HepG2 (cell line): ENCODE measurements at regions not wholly inside any gene's neighbourhood (a gene's known extent, or its start where the extent isn't known, plus 50 kb on each side); places are given as distances from the start of the nearest gene placed in this dataset.

Experiments used
- ATAC-seq: fragments of 200-7000 bp; cut with Tn5 transposase; 3 replicates; pipeline ENCODE4 v1.9.1; 2020; ENCODE audit warnings: mild to moderate bottlenecking, moderate library complexity
- BruUV-seq: library from RNA; stranded (reverse); fragments of 400-500 nt; replicated peaks from 2 replicates; lab custom pipeline; 2021; lab: Mats Ljungman, UMichigan
- CTCF ChIA-PET: fragments of 300-600 bp; formaldehyde crosslinking; extraction: SDS; loops from one replicate; lab custom pipeline; 2021; ENCODE audit warnings: low total read pairs, inconsistent platforms, low intra/inter-chr PET ratio; lab: Yijun Ruan, JAX
- POLR2A ChIA-PET: fragments of 350-600 bp; sonication (Branson Sonifier 250); formaldehyde crosslinking; loops from one replicate; lab custom pipeline; 2020; ENCODE audit warnings: antibody characterized with exemption, inconsistent platforms; lab: Yijun Ruan, JAX
- DNase-seq: peaks from one replicate; pipeline ENCODE4 v3.0.0-alpha.2; 2015; ENCODE audit warnings: low spot score
- FAIRE-seq: peaks from 3 replicates; lab custom pipeline; 2011; peaks lifted over from hg19 to GRCh38; lab: Jason Lieb, UNC
- H2AFZ ChIP-seq: one replicate; pipeline ENCODE4 v1.6.1; 2011; ENCODE audit warnings: low read length, inconsistent platforms
- H3K27ac ChIP-seq: fragments of 300-600 bp; 3 replicates; pipeline ENCODE4 v1.8.0; 2011; ENCODE audit warnings: mixed run types, mild to moderate bottlenecking, mixed read lengths, low read length, inconsistent platforms; ENCODE audit not compliant: insufficient read depth; ENCODE audit errors: extremely low read length
- H3K27me3 ChIP-seq, 2 experiments: fragments of 200-600 bp in 1 of 2; 2 replicates in 1 of 2; 3 replicates in 1 of 2; pipeline versions ENCODE4 v1.6.0 to v1.8.0; 2011; ENCODE audit warnings: low read length in 2 of 2, mild to moderate bottlenecking in 2 of 2, moderate library complexity in 2 of 2, inconsistent platforms in 1 of 2; ENCODE audit not compliant: insufficient read depth in 2 of 2, control insufficient read depth in 1 of 2
- H3K36me3 ChIP-seq, 2 experiments: fragments of 200-600 bp in 1 of 2; replicated peaks in 1 of 2; 2 replicates in 1 of 2; 3 replicates in 1 of 2; pipeline versions ENCODE4 v1.5.1 to v1.8.0; 2011; ENCODE audit warnings: low read length in 2 of 2, inconsistent platforms in 1 of 2; ENCODE audit not compliant: insufficient read depth in 2 of 2, control insufficient read depth in 1 of 2
- H3K4me1 ChIP-seq: 2 replicates; pipeline ENCODE4 v1.5.1; 2012; ENCODE audit warnings: low read length, inconsistent platforms; ENCODE audit not compliant: insufficient read depth
- H3K4me2 ChIP-seq: 2 replicates; pipeline ENCODE4 v1.6.0; 2011; ENCODE audit warnings: low read depth, low read length, inconsistent platforms
- H3K4me3 ChIP-seq, 3 experiments: fragments of 200-600 bp in 1 of 3; sonication (generic), shearing (Covaris generic) in 1 of 3; replicated peaks in 1 of 3; 2 replicates each; pipeline ENCODE4 v1.5.1; 2011 to 2016; ENCODE audit warnings: low read length in 3 of 3, inconsistent platforms in 2 of 3, low read depth in 2 of 3, mild to moderate bottlenecking in 2 of 3, control low read depth in 1 of 3, mixed read lengths in 1 of 3; ENCODE audit not compliant: insufficient read depth in 1 of 3
- H3K79me2 ChIP-seq: one replicate; pipeline ENCODE4 v1.6.1; 2011; ENCODE audit warnings: low read length, inconsistent platforms; ENCODE audit not compliant: insufficient read depth
- H3K9ac ChIP-seq: 2 replicates; pipeline ENCODE4 v1.6.0; 2011; ENCODE audit warnings: mild to moderate bottlenecking, low read depth, low read length, inconsistent platforms; ENCODE audit not compliant: insufficient read depth
- H3K9me3 ChIP-seq: 2 replicates; pipeline ENCODE4 v1.5.1; 2012; ENCODE audit warnings: mild to moderate bottlenecking, low read length
- H4K20me1 ChIP-seq: 2 replicates; pipeline ENCODE4 v1.6.0; 2011; ENCODE audit warnings: inconsistent platforms, mild to moderate bottlenecking, low read length, moderate library complexity; ENCODE audit not compliant: insufficient read depth
- JDP2 ChIP-seq: sonication (generic); formaldehyde crosslinking; IDR thresholded peaks from 2 replicates; pipeline ENCODE4 v1.8.1; 2022; ENCODE audit warnings: missing genetic modification reagents, borderline replicate concordance
- NCOA5 ChIP-seq: sonication (generic); formaldehyde crosslinking; IDR thresholded peaks from 2 replicates; pipeline ENCODE4 v1.4.0; 2020; ENCODE audit warnings: missing genetic modification reagents
- NFIB ChIP-seq: sonication (generic); formaldehyde crosslinking; IDR thresholded peaks from 2 replicates; pipeline ENCODE4 v1.9.0; 2021; ENCODE audit warnings: missing genetic modification reagents, mild to moderate bottlenecking, borderline replicate concordance
- NR2C2 ChIP-seq: sonication (generic); formaldehyde crosslinking; IDR thresholded peaks from 2 replicates; pipeline ENCODE4 v1.4.0; 2020; ENCODE audit warnings: missing genetic modification reagents, mild to moderate bottlenecking, moderate library complexity, borderline replicate concordance
- NR2F6 ChIP-seq, 2 experiments: IDR thresholded peaks; 2 replicates each; pipeline ENCODE4 v1.6.1; 2016; ENCODE audit warnings: antibody characterized with exemption in 1 of 2, mild to moderate bottlenecking in 1 of 2
- SSRP1 ChIP-seq: IDR thresholded peaks from 2 replicates; pipeline ENCODE4 v1.6.1; 2016; ENCODE audit warnings: control low read depth
- ZFAT ChIP-seq: sonication (generic); formaldehyde crosslinking; conservative IDR thresholded peaks from 2 replicates; pipeline ENCODE4 v1.8.1; 2023; ENCODE audit warnings: missing genetic modification reagents, inconsistent platforms
- ZNF460 ChIP-seq: sonication (generic); formaldehyde crosslinking; IDR thresholded peaks from 2 replicates; pipeline ENCODE4 v1.5.1; 2020; ENCODE audit warnings: missing genetic modification reagents, mild to moderate bottlenecking, borderline replicate concordance
- ZNF496 ChIP-seq: sonication (generic); formaldehyde crosslinking; IDR thresholded peaks from 2 replicates; pipeline ENCODE4 v1.8.1; 2023; ENCODE audit warnings: mild to moderate bottlenecking, moderate library complexity, missing genetic modification reagents; ENCODE audit not compliant: insufficient replicate concordance
- ZNF746 ChIP-seq: sonication (generic); formaldehyde crosslinking; IDR thresholded peaks from 2 replicates; pipeline ENCODE4 v1.8.0; 2022; ENCODE audit warnings: mild to moderate bottlenecking, missing genetic modification reagents
- WGBS: methylation state at CpG from one replicate; pipeline ENCODE4 v1.1.6; 2017; ENCODE audit warnings: low lambda C conversion rate; 5-methylcytosine and 5-hydroxymethylcytosine counted together
- in situ Hi-C: cut with HindIII; loops from 2 replicates; pipeline ENCODE4 v1.10.0; 2017; ENCODE audit warnings: low pct_unique_long_range_greater_than_20kb; ENCODE audit not compliant: extremely low pct_ligation_motif_present
- intact Hi-C: fragments of 100-400 bp; cut with micrococcal nuclease; formaldehyde crosslinking; loops from one replicate; pipeline ENCODE4 v1.10.0; 2022; ENCODE audit not compliant: unreplicated experiment

DNA sequence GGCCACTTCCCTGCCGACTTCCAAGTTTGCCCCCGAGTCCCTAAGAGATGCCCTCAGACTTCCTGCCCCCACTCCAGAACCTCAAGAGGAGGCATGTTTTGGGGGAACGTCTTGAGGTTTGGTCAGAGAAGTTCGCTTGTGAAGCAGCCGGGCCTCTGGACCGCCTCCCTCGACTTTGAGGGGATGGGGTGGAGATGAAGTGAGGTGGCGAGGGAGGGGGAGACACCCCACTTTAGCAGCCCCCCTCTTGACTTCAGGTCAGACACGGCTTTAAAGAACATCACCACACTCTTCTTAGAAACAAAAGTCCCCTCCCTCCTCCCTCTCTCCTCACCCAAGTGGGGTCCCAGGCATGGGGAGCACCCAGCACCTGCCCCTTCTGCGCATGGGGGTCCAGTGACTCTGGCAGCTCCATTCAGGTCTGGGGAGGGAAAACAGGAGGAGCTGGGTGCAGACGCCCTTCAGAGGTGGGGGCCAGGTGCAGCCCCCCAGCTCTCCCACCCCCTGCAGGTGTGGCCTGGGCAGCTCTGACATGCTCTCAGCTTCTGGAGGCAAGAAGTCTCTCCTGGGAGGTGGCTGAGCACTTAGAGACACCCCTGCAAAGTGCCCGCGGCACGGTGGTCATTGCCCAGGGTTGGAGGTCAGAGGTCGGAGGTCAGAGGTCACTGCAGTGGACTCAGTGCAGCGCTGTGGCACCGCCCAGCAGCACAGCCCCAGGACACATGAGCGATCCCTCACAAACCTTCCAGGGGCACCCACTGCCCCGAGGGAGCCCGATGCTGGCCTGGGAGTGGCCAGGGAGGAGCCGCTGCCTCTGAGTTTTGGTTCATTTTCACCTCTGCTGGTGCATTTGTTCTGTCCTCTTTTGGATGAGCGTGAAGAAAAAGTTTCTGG lies 108.8 kb downstream of the CPZ start:
- TF ChIP-seq NCOA5 (CRISPR knock-in tag) (no peak), NFIB (no peak), JDP2 (CRISPR knock-in tag) (no peak), NR2F6 (IDR thresholded peaks at IDR 0.05) (peak; percentile 31; the same call in 1 of the 2 replicates), NR2F6 (CRISPR knock-in tag; IDR thresholded peaks at IDR 0.05) (no peak), SSRP1 (CRISPR knock-in tag) (no peak), ZFAT (no peak), ZNF496 (CRISPR knock-in tag) (no peak), NR2C2 (CRISPR knock-in tag) (peak; percentile 63), ZNF746 (no peak), ZNF460 (CRISPR knock-in tag) (no peak)
- Histone ChIP-seq H3K27ac (no peak overlapping the region), H3K9ac (no peak overlapping the region), H3K4me2 (no peak overlapping the region), H4K20me1 (no peaks in the 10 kb centered on the region), H3K27me3 (peaks cover 10 to 87% of the 10 kb centered on the region in 2 experiments; a peak in 4 of 5 replicates), H2AFZ (no peak overlapping the region), H3K79me2 (no peaks in the 10 kb centered on the region), H3K4me3 (no peak overlapping the region), H3K36me3 (no peaks in the 10 kb centered on the region), H3K4me1 (no peaks in the 10 kb centered on the region), H3K9me3 (no peaks in the 10 kb centered on the region)
- ATAC-seq (no peak), DNase-seq (no peak), FAIRE-seq (no peak)
- in situ Hi-C loops (no loop called here), intact Hi-C loops (no loop called here)
- POLR2A ChIA-PET, result no interaction called here
- no TSS peak for BruUV-seq
- WGBS, result 27% methylated on average over 11 of the region's 22 CpGs
- CTCF ChIA-PET, result no interaction called here
